ENCODE measurements at regions not wholly inside any gene's neighbourhood (a gene's known extent, or its start where the extent isn't known, plus 50 kb on each side); places are given as distances from the start of the nearest gene placed in this dataset.

DNA sequence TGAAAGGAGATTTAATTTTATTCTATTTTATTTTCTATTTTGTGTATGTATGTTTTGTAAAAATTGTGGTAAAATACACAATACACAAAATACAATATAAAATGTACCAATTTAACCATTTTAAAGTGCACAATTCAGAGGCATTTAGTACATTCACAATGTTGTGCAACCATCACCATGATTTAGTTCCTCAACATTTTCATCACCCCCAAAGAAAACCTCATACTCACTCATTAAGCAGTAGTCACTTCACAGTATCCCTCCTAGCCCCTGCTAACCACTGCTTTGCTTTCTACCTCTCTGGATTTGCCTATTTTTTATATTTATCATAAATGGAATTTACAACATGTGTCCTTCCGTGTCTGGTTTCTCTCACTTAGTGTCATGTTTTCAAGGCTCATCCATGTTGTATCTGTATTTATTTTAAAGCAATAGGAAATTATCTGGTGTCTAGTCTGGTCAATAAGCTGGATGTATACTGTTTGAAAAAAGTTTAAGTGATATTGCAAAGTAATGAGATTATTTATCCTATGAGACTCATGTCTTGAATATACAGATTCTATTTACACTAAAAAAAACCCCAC, 77.9 kb upstream of the GLS start:
- TF ChIP-seq, protein P1, sequence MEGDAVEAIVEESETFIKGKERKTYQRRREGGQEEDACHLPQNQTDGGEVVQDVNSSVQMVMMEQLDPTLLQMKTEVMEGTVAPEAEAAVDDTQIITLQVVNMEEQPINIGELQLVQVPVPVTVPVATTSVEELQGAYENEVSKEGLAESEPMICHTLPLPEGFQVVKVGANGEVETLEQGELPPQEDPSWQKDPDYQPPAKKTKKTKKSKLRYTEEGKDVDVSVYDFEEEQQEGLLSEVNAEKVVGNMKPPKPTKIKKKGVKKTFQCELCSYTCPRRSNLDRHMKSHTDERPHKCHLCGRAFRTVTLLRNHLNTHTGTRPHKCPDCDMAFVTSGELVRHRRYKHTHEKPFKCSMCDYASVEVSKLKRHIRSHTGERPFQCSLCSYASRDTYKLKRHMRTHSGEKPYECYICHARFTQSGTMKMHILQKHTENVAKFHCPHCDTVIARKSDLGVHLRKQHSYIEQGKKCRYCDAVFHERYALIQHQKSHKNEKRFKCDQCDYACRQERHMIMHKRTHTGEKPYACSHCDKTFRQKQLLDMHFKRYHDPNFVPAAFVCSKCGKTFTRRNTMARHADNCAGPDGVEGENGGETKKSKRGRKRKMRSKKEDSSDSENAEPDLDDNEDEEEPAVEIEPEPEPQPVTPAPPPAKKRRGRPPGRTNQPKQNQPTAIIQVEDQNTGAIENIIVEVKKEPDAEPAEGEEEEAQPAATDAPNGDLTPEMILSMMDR (conservative IDR thresholded peaks at IDR 0.05): no peak
- no peak for TF ChIP-seq ZFX (IDR thresholded peaks at IDR 0.05)
